ENCODE measurements at regions not wholly inside any gene's neighbourhood (a gene's known extent, or its start where the extent isn't known, plus 50 kb on each side); places are given as distances from the start of the nearest gene placed in this dataset.

- Mint-ChIP-seq H3K4me3 (peak overlapping the region in 2 of 4 donors; percentile 11 to 31), H3K36me3 (peaks cover 8% of the 10 kb centered on the region), H3K9me3 (no peaks in the 10 kb centered on the region), H3K27me3 (no peaks in the 10 kb centered on the region), H3K27ac (peak overlapping the region; percentile 73 to 88 (median 80)), H3K4me1 (peaks cover 25 to 85% (median 65%) of the 10 kb centered on the region in 4 donors)
- no peak overlapping the region for H3K4me3 ChIP-seq (ENCODE audit: low read depth, low read length)
- no peak for DNase-seq
- H3K36me3 ChIP-seq (ENCODE audit: control insufficient read depth, insufficient read depth, low read length), result peaks cover 4% of the 10 kb centered on the region
- peaks cover 67% of the 10 kb centered on the region for H3K4me1 ChIP-seq (ENCODE audit: control insufficient read depth, insufficient read depth, low read length, poor library complexity, severe bottlenecking)
- no peak for ATAC-seq (ENCODE audit: low read depth in 2 of 2)
- no peaks in the 10 kb centered on the region for H3K27me3 ChIP-seq (ENCODE audit: control insufficient read depth, insufficient read depth, low read length)
- H3K9me3 ChIP-seq (ENCODE audit: control insufficient read depth in 2 of 2, low read length in 2 of 2), result no peaks in the 10 kb centered on the region
- H3K27ac ChIP-seq (ENCODE audit: insufficient read depth, low read length, poor library complexity, severe bottlenecking), result no peak overlapping the region
Observed at GRCh38 chr3:56889131-56889530, 87.4 kb upstream of the ARHGEF3 start.

DNA sequence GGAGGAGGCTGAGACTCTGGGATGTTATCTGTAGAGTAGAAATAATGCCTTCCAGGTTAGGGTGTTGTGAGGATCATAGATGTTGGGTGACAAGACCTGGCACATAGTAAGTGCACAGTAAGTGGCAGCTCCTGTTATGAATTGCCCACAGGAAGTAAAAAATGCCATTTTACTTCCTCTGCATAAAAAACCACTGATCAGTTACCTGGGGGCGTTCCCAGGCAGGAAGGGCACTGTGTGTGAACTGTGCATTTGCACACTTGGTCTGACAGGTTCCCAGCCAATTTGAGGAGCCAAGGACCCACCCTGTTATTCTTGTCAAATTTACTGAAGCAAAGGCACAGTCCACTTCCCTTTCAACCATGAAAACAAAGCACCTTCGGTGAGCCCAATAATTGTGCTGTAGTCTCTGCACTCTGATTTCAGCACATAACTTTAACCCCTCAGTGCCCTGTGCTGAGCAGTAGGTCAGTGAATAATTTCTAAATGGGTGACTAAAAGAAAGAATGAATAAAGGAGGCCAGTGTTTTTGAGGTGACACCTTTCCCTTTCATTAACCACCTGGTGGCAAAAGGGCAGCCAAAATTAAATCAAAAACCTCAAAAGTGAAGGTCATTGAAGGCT is 85.8 kb upstream of the ARHGEF3 start:
- Mint-ChIP-seq H3K27me3 (no peaks in the 10 kb centered on the region), H3K36me3 (peaks cover 8% of the 10 kb centered on the region), H3K27ac (peak overlapping the region; percentile 72 to 88 (median 86)), H3K4me3 (peak overlapping the region; percentile 46 to 81 (median 62)), H3K4me1 (peaks cover 25 to 90% (median 64%) of the 10 kb centered on the region in 4 donors), H3K9me3 (no peaks in the 10 kb centered on the region)
- peak in 2 of 3 donors; percentile 29 to 76 for DNase-seq
- Histone ChIP-seq H3K36me3 (ENCODE audit: control insufficient read depth, insufficient read depth, low read length) (peaks cover 4% of the 10 kb centered on the region), H3K27me3 (ENCODE audit: control insufficient read depth, insufficient read depth, low read length) (no peaks in the 10 kb centered on the region), H3K9me3 (ENCODE audit: control insufficient read depth in 2 of 2, low read length in 2 of 2) (no peaks in the 10 kb centered on the region), H3K27ac (ENCODE audit: insufficient read depth, low read length, poor library complexity, severe bottlenecking) (no peak overlapping the region), H3K4me1 (ENCODE audit: control insufficient read depth, insufficient read depth, low read length, poor library complexity, severe bottlenecking) (peaks cover 70% of the 10 kb centered on the region), H3K4me3 (ENCODE audit: low read depth, low read length) (peak overlapping the region; percentile 63)
- ATAC-seq (ENCODE audit: low read depth in 2 of 2), result peak; percentile 67 to 76

GRCh38 chr3:56886314-56886713 is 84.6 kb upstream of the ARHGEF3 start:
- Histone ChIP-seq H3K4me1 (ENCODE audit: control insufficient read depth, insufficient read depth, low read length, poor library complexity, severe bottlenecking) (peaks cover 62% of the 10 kb centered on the region), H3K9me3 (ENCODE audit: control insufficient read depth in 2 of 2, low read length in 2 of 2) (no peaks in the 10 kb centered on the region), H3K27ac (ENCODE audit: insufficient read depth, low read length, poor library complexity, severe bottlenecking) (peak overlapping the region; percentile 16), H3K4me3 (ENCODE audit: low read depth, low read length) (no peak overlapping the region), H3K36me3 (ENCODE audit: control insufficient read depth, insufficient read depth, low read length) (peaks cover 11% of the 10 kb centered on the region), H3K27me3 (ENCODE audit: control insufficient read depth, insufficient read depth, low read length) (no peaks in the 10 kb centered on the region)
- H3K36me3 Mint-ChIP-seq, result peaks cover 13% of the 10 kb centered on the region
- ATAC-seq (ENCODE audit: low read depth in 2 of 2) (no peak), DNase-seq (no peak)
- peaks cover 23 to 83% (median 56%) of the 10 kb centered on the region in 4 donors for H3K4me1 Mint-ChIP-seq
- H3K4me3 Mint-ChIP-seq, result peak overlapping the region in 2 of 4 donors; percentile 66 to 81
- H3K27ac Mint-ChIP-seq, result peak overlapping the region; percentile 81 to 88 (median 86)
- no peaks in the 10 kb centered on the region for H3K9me3 Mint-ChIP-seq
- no peaks in the 10 kb centered on the region for H3K27me3 Mint-ChIP-seq

DNA sequence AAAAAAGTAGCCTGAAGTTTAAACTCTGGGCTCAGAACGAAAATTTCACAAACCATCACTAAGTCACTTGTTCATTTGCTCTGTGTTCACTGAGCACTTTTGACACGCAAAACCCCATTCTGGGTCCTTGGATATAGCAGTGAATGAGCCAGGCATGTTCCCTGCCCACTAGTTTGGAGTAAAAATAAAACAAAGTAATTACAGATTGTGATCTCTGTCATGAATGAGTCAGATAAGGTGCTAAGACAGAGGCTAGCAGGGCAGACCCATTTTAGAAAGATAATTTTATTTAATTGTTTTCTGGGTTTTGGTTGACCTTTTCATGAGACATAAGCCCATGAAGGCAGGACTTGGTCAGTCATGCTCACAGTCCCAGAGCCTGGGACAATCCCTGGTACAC is 84.1 kb upstream of the ARHGEF3 start:
- no peaks in the 10 kb centered on the region for H3K9me3 Mint-ChIP-seq
- ATAC-seq (ENCODE audit: low read depth in 2 of 2), result no peak
- peak overlapping the region; percentile 81 to 88 (median 86) for H3K27ac Mint-ChIP-seq
- peaks cover 17% of the 10 kb centered on the region for H3K36me3 Mint-ChIP-seq
- peaks cover 19 to 82% (median 56%) of the 10 kb centered on the region in 4 donors for H3K4me1 Mint-ChIP-seq
- no peaks in the 10 kb centered on the region for H3K27me3 Mint-ChIP-seq
- peak overlapping the region in 2 of 4 donors; percentile 12 to 81 for H3K4me3 Mint-ChIP-seq
- no peak for DNase-seq
- H3K36me3 ChIP-seq (ENCODE audit: control insufficient read depth, insufficient read depth, low read length), result peaks cover 15% of the 10 kb centered on the region
- peaks cover 58% of the 10 kb centered on the region for H3K4me1 ChIP-seq (ENCODE audit: control insufficient read depth, insufficient read depth, low read length, poor library complexity, severe bottlenecking)
- H3K27ac ChIP-seq (ENCODE audit: insufficient read depth, low read length, poor library complexity, severe bottlenecking), result peak overlapping the region; percentile 16
- no peaks in the 10 kb centered on the region for H3K27me3 ChIP-seq (ENCODE audit: control insufficient read depth, insufficient read depth, low read length)
- H3K4me3 ChIP-seq (ENCODE audit: low read depth, low read length), result no peak overlapping the region
- H3K9me3 ChIP-seq (ENCODE audit: control insufficient read depth in 2 of 2, low read length in 2 of 2), result no peaks in the 10 kb centered on the region

- Histone ChIP-seq H3K27ac (ENCODE audit: insufficient read depth, low read length, poor library complexity, severe bottlenecking) (no peak overlapping the region), H3K36me3 (ENCODE audit: control insufficient read depth, insufficient read depth, low read length) (peaks cover 16% of the 10 kb centered on the region), H3K27me3 (ENCODE audit: control insufficient read depth, insufficient read depth, low read length) (no peaks in the 10 kb centered on the region), H3K4me3 (ENCODE audit: low read depth, low read length) (no peak overlapping the region), H3K4me1 (ENCODE audit: control insufficient read depth, insufficient read depth, low read length, poor library complexity, severe bottlenecking) (peaks cover 54% of the 10 kb centered on the region), H3K9me3 (ENCODE audit: control insufficient read depth in 2 of 2, low read length in 2 of 2) (no peaks in the 10 kb centered on the region)
- Mint-ChIP-seq H3K27ac (peak overlapping the region in 2 of 3 donors; percentile 49 to 85), H3K4me3 (peak overlapping the region in 2 of 4 donors; percentile 1 to 14), H3K9me3 (no peaks in the 10 kb centered on the region), H3K4me1 (peaks cover 15 to 81% (median 54%) of the 10 kb centered on the region in 4 donors), H3K27me3 (no peaks in the 10 kb centered on the region), H3K36me3 (peaks cover 20% of the 10 kb centered on the region)
- ATAC-seq (ENCODE audit: low read depth in 2 of 2) (no peak), DNase-seq (no peak)
Observed at GRCh38 chr3:56885453-56885852, 83.7 kb upstream of the ARHGEF3 start.

GRCh38 chr3:56884387-56884786 is 82.6 kb upstream of the ARHGEF3 start:
- Mint-ChIP-seq H3K36me3 (peaks cover 28% of the 10 kb centered on the region), H3K4me1 (peaks cover 21 to 81% (median 57%) of the 10 kb centered on the region in 4 donors)

DNA sequence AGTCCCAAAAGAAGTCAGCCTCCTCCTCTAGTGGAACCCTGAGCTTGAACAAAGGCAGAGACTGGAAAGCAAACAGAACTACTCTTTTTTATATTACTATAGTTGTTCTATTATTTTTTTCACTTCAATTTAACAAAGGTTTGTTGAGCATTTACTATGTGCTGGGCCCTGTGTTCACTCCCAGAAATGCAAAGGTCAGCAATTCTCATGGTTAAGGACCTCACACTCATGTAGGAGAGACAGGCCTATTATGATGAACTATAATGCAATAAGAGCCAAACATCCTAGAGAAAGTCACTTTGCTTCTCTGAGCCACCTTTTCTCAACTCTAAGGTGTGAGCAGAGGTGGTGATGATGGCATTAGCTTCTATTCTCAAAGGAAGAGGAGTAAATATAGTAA is 82.1 kb upstream of the ARHGEF3 start:
- no peak overlapping the region for H3K27ac ChIP-seq (ENCODE audit: insufficient read depth, low read length, poor library complexity, severe bottlenecking)
- no peaks in the 10 kb centered on the region for H3K27me3 Mint-ChIP-seq
- ATAC-seq (ENCODE audit: low read depth in 2 of 2) (no peak), DNase-seq (no peak)
- H3K27ac Mint-ChIP-seq, result peak overlapping the region; percentile 41 to 85 (median 85)
- no peak overlapping the region for H3K4me3 ChIP-seq (ENCODE audit: low read depth, low read length)
- no peaks in the 10 kb centered on the region for H3K9me3 Mint-ChIP-seq
- no peaks in the 10 kb centered on the region for H3K9me3 ChIP-seq (ENCODE audit: control insufficient read depth in 2 of 2, low read length in 2 of 2)
- peaks cover 17% of the 10 kb centered on the region for H3K36me3 ChIP-seq (ENCODE audit: control insufficient read depth, insufficient read depth, low read length)
- H3K27me3 ChIP-seq (ENCODE audit: control insufficient read depth, insufficient read depth, low read length), result no peaks in the 10 kb centered on the region
- peaks cover 31% of the 10 kb centered on the region for H3K36me3 Mint-ChIP-seq
- no peak overlapping the region for H3K4me3 Mint-ChIP-seq
- H3K4me1 Mint-ChIP-seq, result peaks cover 22 to 81% (median 56%) of the 10 kb centered on the region in 4 donors
- peaks cover 38% of the 10 kb centered on the region for H3K4me1 ChIP-seq (ENCODE audit: control insufficient read depth, insufficient read depth, low read length, poor library complexity, severe bottlenecking)

More at GRCh38 chr3:56884387-56884786, 82.6 kb upstream of the ARHGEF3 start:
- Mint-ChIP-seq H3K9me3 (no peaks in the 10 kb centered on the region), H3K27ac (peak overlapping the region in 2 of 3 donors; percentile 85), H3K27me3 (no peaks in the 10 kb centered on the region), H3K4me3 (no peak overlapping the region)
- ATAC-seq (ENCODE audit: low read depth in 2 of 2) (no peak), DNase-seq (no peak)
- Histone ChIP-seq H3K4me1 (ENCODE audit: control insufficient read depth, insufficient read depth, low read length, poor library complexity, severe bottlenecking) (peaks cover 43% of the 10 kb centered on the region), H3K4me3 (ENCODE audit: low read depth, low read length) (no peak overlapping the region), H3K36me3 (ENCODE audit: control insufficient read depth, insufficient read depth, low read length) (peaks cover 17% of the 10 kb centered on the region), H3K27ac (ENCODE audit: insufficient read depth, low read length, poor library complexity, severe bottlenecking) (no peak overlapping the region), H3K9me3 (ENCODE audit: control insufficient read depth in 2 of 2, low read length in 2 of 2) (no peaks in the 10 kb centered on the region), H3K27me3 (ENCODE audit: control insufficient read depth, insufficient read depth, low read length) (no peaks in the 10 kb centered on the region)

GRCh38 chr3:56882896-56883295 is 81.1 kb upstream of the ARHGEF3 start:
- Mint-ChIP-seq H3K4me1 (peaks cover 30 to 81% (median 59%) of the 10 kb centered on the region in 4 donors), H3K36me3 (peaks cover 31% of the 10 kb centered on the region), H3K27ac (peak overlapping the region in 2 of 3 donors; percentile 60 to 73), H3K27me3 (no peaks in the 10 kb centered on the region), H3K9me3 (no peaks in the 10 kb centered on the region), H3K4me3 (no peak overlapping the region)
- ATAC-seq (ENCODE audit: low read depth in 2 of 2), result no peak
- no peaks in the 10 kb centered on the region for H3K27me3 ChIP-seq (ENCODE audit: control insufficient read depth, insufficient read depth, low read length)
- H3K4me3 ChIP-seq (ENCODE audit: low read depth, low read length), result no peak overlapping the region
- no peak for DNase-seq
- no peak overlapping the region for H3K27ac ChIP-seq (ENCODE audit: insufficient read depth, low read length, poor library complexity, severe bottlenecking)
- H3K36me3 ChIP-seq (ENCODE audit: control insufficient read depth, insufficient read depth, low read length), result peaks cover 17% of the 10 kb centered on the region
- H3K9me3 ChIP-seq (ENCODE audit: control insufficient read depth in 2 of 2, low read length in 2 of 2), result no peaks in the 10 kb centered on the region
- peaks cover 39% of the 10 kb centered on the region for H3K4me1 ChIP-seq (ENCODE audit: control insufficient read depth, insufficient read depth, low read length, poor library complexity, severe bottlenecking)

Data from CD4-positive, CD25-positive, alpha-beta regulatory T cell (primary cell).